ENCODE measurements at regions not wholly inside any gene's neighbourhood (a gene's known extent, or its start where the extent isn't known, plus 50 kb on each side); places are given as distances from the start of the nearest gene placed in this dataset.

GRCh38 chr22:45094825-45095224 is 68.9 kb upstream of the NUP50 start:
- no peaks in the 10 kb centered on the region for H3K36me3 Mint-ChIP-seq
- H3K4me3 Mint-ChIP-seq: no peak overlapping the region
- H3K27ac Mint-ChIP-seq: no peak overlapping the region
- Histone ChIP-seq H3K9me3 (ENCODE audit: control insufficient read depth in 1 of 2, low read length in 2 of 2) (no peaks in the 10 kb centered on the region), H3K36me3 (ENCODE audit: insufficient read depth, low read length) (no peaks in the 10 kb centered on the region), H3K27me3 (ENCODE audit: insufficient read depth, low read length) (peaks cover 5% of the 10 kb centered on the region), H3K4me1 (ENCODE audit: insufficient read depth, low read length) (no peaks in the 10 kb centered on the region), H3K4me3 (ENCODE audit: low read length in 2 of 2) (no peak overlapping the region), H3K27ac (ENCODE audit: low read depth, low read length) (no peak overlapping the region)
- DNase-seq: no peak
- intact Hi-C loops (cut with micrococcal nuclease): no loop called here
- no peaks in the 10 kb centered on the region for H3K4me1 Mint-ChIP-seq
- ChIA-PET POLR2A (ENCODE audit: partially characterized antibody) (no interaction called here), CTCF (ENCODE audit: partially characterized antibody) (interaction anchor here (0.6 to 1.1 kb wide), 2 partner anchors 13 to 127 kb away, joined by 3 to 4 read pairs; no protein-coding TSS in a partner anchor)
- H3K9me3 Mint-ChIP-seq: peaks cover 0 to 11% (median 3%) of the 10 kb centered on the region in 8 donors
- H3K27me3 Mint-ChIP-seq: peaks cover 17 to 26% of the 10 kb centered on the region in 2 donors

GRCh38 chr22:45096256-45096907 is 67.3 kb upstream of the NUP50 start:
- H3K27ac ChIP-seq (ENCODE audit: low read depth, low read length): no peak overlapping the region
- peak in 4 of 5 donors; percentile 10 to 26 (median 16) for DNase-seq
- H3K27me3 ChIP-seq (ENCODE audit: insufficient read depth, low read length): peaks cover 5% of the 10 kb centered on the region
- ChIA-PET CTCF (ENCODE audit: partially characterized antibody) (interaction anchor here (0.9 to 1.0 kb wide), 2 partner anchors 115 to 273 kb away, joined by 3 read pairs; no protein-coding TSS in a partner anchor), POLR2A (ENCODE audit: partially characterized antibody) (no interaction called here)
- Mint-ChIP-seq H3K4me3 (no peak overlapping the region), H3K27me3 (peaks cover 17 to 35% of the 10 kb centered on the region in 2 donors), H3K9me3 (peaks cover 0 to 11% (median 3%) of the 10 kb centered on the region in 8 donors), H3K4me1 (no peaks in the 10 kb centered on the region), H3K36me3 (no peaks in the 10 kb centered on the region), H3K27ac (peak overlapping the region in 1 of 7 donors; percentile 39)
- no peaks in the 10 kb centered on the region for H3K36me3 ChIP-seq (ENCODE audit: insufficient read depth, low read length)
- H3K4me1 ChIP-seq (ENCODE audit: insufficient read depth, low read length): no peaks in the 10 kb centered on the region
- no peaks in the 10 kb centered on the region for H3K9me3 ChIP-seq (ENCODE audit: control insufficient read depth in 1 of 2, low read length in 2 of 2)
- H3K4me3 ChIP-seq (ENCODE audit: low read length in 2 of 2): no peak overlapping the region
- intact Hi-C loops (cut with micrococcal nuclease): no loop called here

- peaks cover 0 to 11% (median 3%) of the 10 kb centered on the region in 8 donors for H3K9me3 Mint-ChIP-seq
- H3K4me3 Mint-ChIP-seq: no peak overlapping the region
- intact Hi-C loops (cut with micrococcal nuclease): no loop called here
- no peaks in the 10 kb centered on the region for H3K4me1 ChIP-seq (ENCODE audit: insufficient read depth, low read length)
- H3K9me3 ChIP-seq (ENCODE audit: control insufficient read depth in 1 of 2, low read length in 2 of 2): no peaks in the 10 kb centered on the region
- H3K4me1 Mint-ChIP-seq: peaks cover 0 to 1% (median 0%) of the 10 kb centered on the region in 4 donors
- H3K27ac Mint-ChIP-seq: no peak overlapping the region
- H3K36me3 ChIP-seq (ENCODE audit: insufficient read depth, low read length): no peaks in the 10 kb centered on the region
- no peak overlapping the region for H3K27ac ChIP-seq (ENCODE audit: low read depth, low read length)
- H3K27me3 ChIP-seq (ENCODE audit: insufficient read depth, low read length): peaks cover 5% of the 10 kb centered on the region
- peaks cover 23 to 40% of the 10 kb centered on the region in 2 donors for H3K27me3 Mint-ChIP-seq
- ChIA-PET CTCF (ENCODE audit: partially characterized antibody) (interaction anchor here (0.6 to 1.0 kb wide), 2 partner anchors 92 to 114 kb away, joined by 3 read pairs; no protein-coding TSS in a partner anchor), POLR2A (ENCODE audit: partially characterized antibody) (no interaction called here)
- no peak overlapping the region for H3K4me3 ChIP-seq (ENCODE audit: low read length in 2 of 2)
- DNase-seq: no peak
- H3K36me3 Mint-ChIP-seq: no peaks in the 10 kb centered on the region
These were observed 66.7 kb upstream of the NUP50 start for GRCh38 chr22:45097061-45097460.

GRCh38 chr22:45098056-45098455 is 65.7 kb upstream of the NUP50 start:
- no peaks in the 10 kb centered on the region for H3K36me3 Mint-ChIP-seq
- no peak for DNase-seq
- no peaks in the 10 kb centered on the region for H3K4me1 ChIP-seq (ENCODE audit: insufficient read depth, low read length)
- peaks cover 5% of the 10 kb centered on the region for H3K27me3 ChIP-seq (ENCODE audit: insufficient read depth, low read length)
- no peak overlapping the region for H3K27ac ChIP-seq (ENCODE audit: low read depth, low read length)
- H3K36me3 ChIP-seq (ENCODE audit: insufficient read depth, low read length): no peaks in the 10 kb centered on the region
- no peaks in the 10 kb centered on the region for H3K9me3 ChIP-seq (ENCODE audit: control insufficient read depth in 1 of 2, low read length in 2 of 2)
- H3K4me3 Mint-ChIP-seq: no peak overlapping the region
- no peak overlapping the region for H3K4me3 ChIP-seq (ENCODE audit: low read length in 2 of 2)
- intact Hi-C loops (cut with micrococcal nuclease): no loop called here
- no peak overlapping the region for H3K27ac Mint-ChIP-seq
- ChIA-PET CTCF (ENCODE audit: partially characterized antibody) (no interaction called here), POLR2A (ENCODE audit: partially characterized antibody) (no interaction called here)
- peaks cover 0 to 5% (median 0%) of the 10 kb centered on the region in 8 donors for H3K9me3 Mint-ChIP-seq
- peaks cover 23 to 45% of the 10 kb centered on the region in 2 donors for H3K27me3 Mint-ChIP-seq
- peaks cover 0 to 1% (median 0%) of the 10 kb centered on the region in 4 donors for H3K4me1 Mint-ChIP-seq

GRCh38 chr22:45099961-45100360 is 63.8 kb upstream of the NUP50 start:
- CTCF ChIA-PET (ENCODE audit: partially characterized antibody): no interaction called here
- intact Hi-C loops (cut with micrococcal nuclease): no loop called here
- H3K27ac Mint-ChIP-seq: peak overlapping the region in 1 of 7 donors; percentile 17

GRCh38 chr22:45101515-45102227 is 62.1 kb upstream of the NUP50 start:
- H3K27ac ChIP-seq (ENCODE audit: low read depth, low read length): no peak overlapping the region
- intact Hi-C loops (cut with micrococcal nuclease): no loop called here
- H3K36me3 ChIP-seq (ENCODE audit: insufficient read depth, low read length): no peaks in the 10 kb centered on the region
- H3K27me3 ChIP-seq (ENCODE audit: insufficient read depth, low read length): no peaks in the 10 kb centered on the region
- Mint-ChIP-seq H3K36me3 (no peaks in the 10 kb centered on the region), H3K4me1 (peaks cover 0 to 1% (median 0%) of the 10 kb centered on the region in 4 donors), H3K4me3 (no peak overlapping the region), H3K9me3 (peaks cover 0 to 2% (median 0%) of the 10 kb centered on the region in 8 donors), H3K27me3 (peaks cover 21 to 34% of the 10 kb centered on the region in 2 donors), H3K27ac (peak overlapping the region in 1 of 7 donors; percentile 37)
- no peak overlapping the region for H3K4me3 ChIP-seq (ENCODE audit: low read length in 2 of 2)
- H3K4me1 ChIP-seq (ENCODE audit: insufficient read depth, low read length): no peaks in the 10 kb centered on the region
- POLR2A ChIA-PET (ENCODE audit: partially characterized antibody): no interaction called here
- peak in 4 of 5 donors; percentile 5 to 26 (median 16) for DNase-seq
- H3K9me3 ChIP-seq (ENCODE audit: control insufficient read depth in 1 of 2, low read length in 2 of 2): no peaks in the 10 kb centered on the region
- CTCF ChIA-PET (ENCODE audit: partially characterized antibody): interaction anchor here (0.9 kb wide), 1 partner anchor 105 kb away, joined by 3 read pairs; no protein-coding TSS in a partner anchor

More at GRCh38 chr22:45099961-45100360, 63.8 kb upstream of the NUP50 start:
- Histone ChIP-seq H3K27ac (ENCODE audit: low read depth, low read length) (no peak overlapping the region), H3K9me3 (ENCODE audit: control insufficient read depth in 1 of 2, low read length in 2 of 2) (no peaks in the 10 kb centered on the region), H3K4me1 (ENCODE audit: insufficient read depth, low read length) (no peaks in the 10 kb centered on the region), H3K36me3 (ENCODE audit: insufficient read depth, low read length) (no peaks in the 10 kb centered on the region), H3K27me3 (ENCODE audit: insufficient read depth, low read length) (peaks cover 5% of the 10 kb centered on the region), H3K4me3 (ENCODE audit: low read length in 2 of 2) (no peak overlapping the region)
- Mint-ChIP-seq H3K9me3 (peaks cover 0 to 4% (median 0%) of the 10 kb centered on the region in 8 donors), H3K4me3 (no peak overlapping the region), H3K36me3 (no peaks in the 10 kb centered on the region), H3K4me1 (peaks cover 0 to 1% (median 0%) of the 10 kb centered on the region in 4 donors), H3K27me3 (peaks cover 26 to 44% of the 10 kb centered on the region in 2 donors)
- POLR2A ChIA-PET (ENCODE audit: partially characterized antibody): no interaction called here
- no peak for DNase-seq

- H3K27ac ChIP-seq (ENCODE audit: low read depth, low read length): no peak overlapping the region
- DNase-seq: no peak
- no peak overlapping the region for H3K4me3 ChIP-seq (ENCODE audit: low read length in 2 of 2)
- Mint-ChIP-seq H3K4me3 (no peak overlapping the region), H3K36me3 (no peaks in the 10 kb centered on the region), H3K27me3 (peaks cover 18 to 29% of the 10 kb centered on the region in 2 donors), H3K4me1 (peaks cover 0 to 1% (median 0%) of the 10 kb centered on the region in 4 donors), H3K9me3 (peaks cover 0 to 2% (median 0%) of the 10 kb centered on the region in 8 donors), H3K27ac (no peak overlapping the region)
- no peaks in the 10 kb centered on the region for H3K27me3 ChIP-seq (ENCODE audit: insufficient read depth, low read length)
- CTCF ChIA-PET (ENCODE audit: partially characterized antibody): no interaction called here
- POLR2A ChIA-PET (ENCODE audit: partially characterized antibody): no interaction called here
- no peaks in the 10 kb centered on the region for H3K36me3 ChIP-seq (ENCODE audit: insufficient read depth, low read length)
- intact Hi-C loops (cut with micrococcal nuclease): no loop called here
- no peaks in the 10 kb centered on the region for H3K9me3 ChIP-seq (ENCODE audit: control insufficient read depth in 1 of 2, low read length in 2 of 2)
- H3K4me1 ChIP-seq (ENCODE audit: insufficient read depth, low read length): no peaks in the 10 kb centered on the region
These were observed 60.8 kb upstream of the NUP50 start for GRCh38 chr22:45102896-45103420.

Data from CD4-positive, alpha-beta memory T cell (primary cell).